BE2C (cell line): ENCODE measurements at regions not wholly inside any gene's neighbourhood (a gene's known extent, or its start where the extent isn't known, plus 50 kb on each side); places are given as distances from the start of the nearest gene placed in this dataset.
A peak's percentile ranks its signal among the peaks of the same experiment; 100 is the strongest.

Experiments
- DNase-seq: peaks from one replicate; pipeline ENCODE4 v3.0.0-alpha.2; 2020
- H3K27me3 ChIP-seq: fragments of 250-450 bp; sonication (Bioruptor Pico); 2 replicates; pipeline ENCODE4 v1.5.1; 2020; ENCODE audit warnings: mild to moderate bottlenecking
- H3K36me3 ChIP-seq: fragments of 250-450 bp; sonication (Bioruptor Pico); 2 replicates; pipeline ENCODE4 v1.5.1; 2020; ENCODE audit warnings: mild to moderate bottlenecking
- H3K4me1 ChIP-seq: fragments of 250-450 bp; sonication (Bioruptor Pico); 2 replicates; pipeline ENCODE4 v1.5.1; 2020
- H3K4me3 ChIP-seq: 2 replicates; pipeline ENCODE4 v1.5.1; 2011; ENCODE audit warnings: low read depth, low read length
- H3K9me3 ChIP-seq: fragments of 250-450 bp; sonication (Bioruptor Pico); 2 replicates; pipeline ENCODE4 v1.5.1; 2020
- TF ChIP-seq, protein P1 (sequence below): IDR thresholded peaks from 2 replicates; pipeline ENCODE4 v1.5.1; 2012; ENCODE audit warnings: mild to moderate bottlenecking, low read depth, low read length

- TF ChIP-seq, protein P1, sequence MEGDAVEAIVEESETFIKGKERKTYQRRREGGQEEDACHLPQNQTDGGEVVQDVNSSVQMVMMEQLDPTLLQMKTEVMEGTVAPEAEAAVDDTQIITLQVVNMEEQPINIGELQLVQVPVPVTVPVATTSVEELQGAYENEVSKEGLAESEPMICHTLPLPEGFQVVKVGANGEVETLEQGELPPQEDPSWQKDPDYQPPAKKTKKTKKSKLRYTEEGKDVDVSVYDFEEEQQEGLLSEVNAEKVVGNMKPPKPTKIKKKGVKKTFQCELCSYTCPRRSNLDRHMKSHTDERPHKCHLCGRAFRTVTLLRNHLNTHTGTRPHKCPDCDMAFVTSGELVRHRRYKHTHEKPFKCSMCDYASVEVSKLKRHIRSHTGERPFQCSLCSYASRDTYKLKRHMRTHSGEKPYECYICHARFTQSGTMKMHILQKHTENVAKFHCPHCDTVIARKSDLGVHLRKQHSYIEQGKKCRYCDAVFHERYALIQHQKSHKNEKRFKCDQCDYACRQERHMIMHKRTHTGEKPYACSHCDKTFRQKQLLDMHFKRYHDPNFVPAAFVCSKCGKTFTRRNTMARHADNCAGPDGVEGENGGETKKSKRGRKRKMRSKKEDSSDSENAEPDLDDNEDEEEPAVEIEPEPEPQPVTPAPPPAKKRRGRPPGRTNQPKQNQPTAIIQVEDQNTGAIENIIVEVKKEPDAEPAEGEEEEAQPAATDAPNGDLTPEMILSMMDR = no peak
- no peaks in the 10 kb centered on the region for H3K36me3 ChIP-seq
- no peak for DNase-seq
- no peaks in the 10 kb centered on the region for H3K27me3 ChIP-seq
- H3K4me1 ChIP-seq = peaks cover 28% of the 10 kb centered on the region
- no peak overlapping the region for H3K4me3 ChIP-seq
- H3K9me3 ChIP-seq = no peaks in the 10 kb centered on the region
Observed at GRCh38 chr9:88826771-88827181, 164.5 kb upstream of the S1PR3 start.

GRCh38 chr9:88828018-88828417 lies 163.2 kb upstream of the S1PR3 start:
- DNase-seq = peak; percentile 83
- H3K4me1 ChIP-seq = peaks cover 28% of the 10 kb centered on the region

DNA sequence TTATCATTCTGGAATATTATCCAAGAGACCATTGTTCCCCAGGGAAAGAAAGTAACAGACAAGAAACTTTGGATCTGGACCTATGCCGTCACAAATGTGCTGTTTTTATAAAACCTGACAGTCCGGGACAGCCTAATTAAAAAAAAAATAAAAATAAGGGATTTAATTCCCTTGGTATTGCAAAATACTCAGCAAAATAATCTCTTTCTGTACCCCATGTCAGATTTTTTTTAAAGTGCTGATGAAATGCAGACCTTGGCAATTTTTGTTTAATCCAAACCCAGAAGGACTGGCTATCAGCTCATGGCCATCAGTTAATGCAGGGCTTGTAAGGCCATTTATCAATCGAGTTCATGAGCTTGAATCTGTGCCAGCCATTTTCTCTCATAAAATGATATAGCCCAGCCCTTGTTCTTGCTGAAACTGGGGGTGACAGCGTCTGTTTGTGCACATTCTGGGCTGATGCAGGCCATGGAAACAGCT lies 162.7 kb upstream of the S1PR3 start:
- Histone ChIP-seq H3K36me3 (no peaks in the 10 kb centered on the region), H3K27me3 (no peaks in the 10 kb centered on the region), H3K9me3 (no peaks in the 10 kb centered on the region), H3K4me3 (peak overlapping the region; percentile 38), H3K4me1 (peaks cover 28% of the 10 kb centered on the region)
- DNase-seq = peak; percentile 86
- TF ChIP-seq, protein P1 = no peak

More at GRCh38 chr9:88828018-88828417, 163.2 kb upstream of the S1PR3 start:
- peak overlapping the region; percentile 38 for H3K4me3 ChIP-seq
- H3K36me3 ChIP-seq = no peaks in the 10 kb centered on the region
- H3K9me3 ChIP-seq = no peaks in the 10 kb centered on the region
- no peaks in the 10 kb centered on the region for H3K27me3 ChIP-seq
- TF ChIP-seq, protein P1 = no peak

- TF ChIP-seq, protein P1 = no peak
- no peaks in the 10 kb centered on the region for H3K9me3 ChIP-seq
- H3K36me3 ChIP-seq = no peaks in the 10 kb centered on the region
- H3K4me3 ChIP-seq = no peak overlapping the region
- H3K4me1 ChIP-seq = peaks cover 28% of the 10 kb centered on the region
- DNase-seq = no peak
- H3K27me3 ChIP-seq = no peaks in the 10 kb centered on the region
Observed at GRCh38 chr9:88829276-88829675, 162.0 kb upstream of the S1PR3 start.

DNA sequence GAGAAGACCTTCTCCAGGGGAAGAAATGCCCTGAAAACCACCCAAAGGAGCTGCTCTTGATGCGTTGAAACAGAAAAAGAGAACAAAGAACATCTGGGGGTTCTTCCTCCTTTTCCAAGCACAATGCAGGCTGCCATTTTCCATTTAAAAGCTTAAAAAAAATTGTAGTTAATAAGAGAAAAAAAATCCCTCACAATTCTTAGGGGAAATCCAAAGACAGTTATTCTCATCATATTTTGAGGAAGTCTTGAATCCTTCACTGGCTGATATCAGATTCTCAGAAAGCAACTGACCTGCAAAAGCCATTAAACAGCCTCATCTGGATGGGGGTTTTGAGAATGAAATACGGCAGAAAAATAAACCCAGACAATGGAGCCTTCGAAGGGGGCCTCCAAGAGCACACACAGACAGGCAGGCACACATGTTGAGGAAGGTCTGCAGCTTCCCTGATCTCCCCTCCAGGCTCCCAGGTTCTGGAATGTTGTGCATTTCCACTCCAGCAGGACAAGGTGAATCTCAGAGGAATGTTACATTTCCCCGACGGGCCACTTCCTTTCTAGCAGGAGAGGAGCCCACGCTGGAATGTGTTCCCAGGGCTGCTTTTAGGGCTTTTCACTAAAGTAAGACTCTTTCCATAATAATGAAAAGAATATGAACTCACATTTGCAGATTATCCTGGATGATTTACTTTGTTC lies 159.4 kb upstream of the S1PR3 start:
- DNase-seq = no peak
- TF ChIP-seq, protein P1 = no peak
- no peak overlapping the region for H3K4me3 ChIP-seq
- H3K9me3 ChIP-seq = no peaks in the 10 kb centered on the region
- peaks cover 25% of the 10 kb centered on the region for H3K4me1 ChIP-seq
- H3K36me3 ChIP-seq = no peaks in the 10 kb centered on the region
- no peaks in the 10 kb centered on the region for H3K27me3 ChIP-seq

DNA sequence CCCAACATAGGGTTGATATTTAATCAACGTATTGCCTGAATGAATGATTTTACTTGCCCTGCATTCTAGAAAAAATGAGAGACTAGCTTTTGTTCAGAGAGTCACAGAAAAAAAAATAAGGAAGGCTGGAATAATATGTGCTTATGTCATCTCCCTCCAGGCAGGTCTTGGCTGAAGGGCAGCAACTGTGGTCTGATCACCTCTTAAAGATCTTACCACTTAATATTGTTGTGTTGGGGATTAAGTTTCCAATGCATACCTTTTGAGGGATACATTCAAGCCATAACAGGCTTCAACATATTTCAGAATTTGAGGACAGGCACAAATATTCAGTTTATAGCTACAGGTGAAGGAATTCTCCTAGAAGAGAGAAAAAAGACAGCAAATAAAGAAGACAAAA lies 157.3 kb upstream of the S1PR3 start:
- H3K36me3 ChIP-seq = no peaks in the 10 kb centered on the region
- no peak overlapping the region for H3K4me3 ChIP-seq
- no peak for DNase-seq
- H3K4me1 ChIP-seq = peaks cover 11% of the 10 kb centered on the region
- H3K27me3 ChIP-seq = no peaks in the 10 kb centered on the region
- TF ChIP-seq, protein P1 = no peak
- no peaks in the 10 kb centered on the region for H3K9me3 ChIP-seq
